ENCODE measurements at regions not wholly inside any gene's neighbourhood (a gene's known extent, or its start where the extent isn't known, plus 50 kb on each side); places are given as distances from the start of the nearest gene placed in this dataset.

- no peaks in the 10 kb centered on the region for H3K27me3 ChIP-seq (ENCODE audit: insufficient read depth)
- H2AFZ ChIP-seq (ENCODE audit: low read depth): no peak overlapping the region
- no peak overlapping the region for H3K4me2 ChIP-seq
- CTCF ChIA-PET: no interaction called here
- H3K79me2 ChIP-seq (ENCODE audit: insufficient read depth): no peaks in the 10 kb centered on the region
- no peaks in the 10 kb centered on the region for H3K9me2 ChIP-seq
- TF ChIP-seq EZH2phosphoT487 (IDR thresholded peaks at IDR 0.05; ENCODE audit: borderline replicate concordance, low read depth): no peak
- no peak for TF ChIP-seq SMC3 (IDR thresholded peaks at IDR 0.05; ENCODE audit: low read depth, low read length)
- no peak for TF ChIP-seq ELF1 (IDR thresholded peaks at IDR 0.05)
- TF ChIP-seq NFIC (IDR thresholded peaks at IDR 0.05; ENCODE audit: borderline replicate concordance): no peak
- TF ChIP-seq RCOR1 (IDR thresholded peaks at IDR 0.05; ENCODE audit: low read length): no peak
- TF ChIP-seq GABPA (IDR thresholded peaks at IDR 0.05; ENCODE audit: low read depth): no peak
- no peak for TF ChIP-seq MEF2A (IDR thresholded peaks at IDR 0.05; ENCODE audit: borderline replicate concordance, low read depth)
- TF ChIP-seq FOXJ3 (CRISPR knock-in tag; IDR thresholded peaks at IDR 0.05): no peak
- TF ChIP-seq MXI1 (IDR thresholded peaks at IDR 0.05; ENCODE audit: low read depth, low read length): no peak
- TF ChIP-seq TCF12 (IDR thresholded peaks at IDR 0.05): no peak
- no peak for TF ChIP-seq USF2 (IDR thresholded peaks at IDR 0.05; ENCODE audit: borderline replicate concordance, low read depth, low read length)
- no peak for TF ChIP-seq EP300 (IDR thresholded peaks at IDR 0.05; ENCODE audit: borderline replicate concordance in 1 of 2, low read depth in 1 of 2, low read length in 1 of 2)
- TF ChIP-seq USF1 (IDR thresholded peaks at IDR 0.05; ENCODE audit: borderline replicate concordance, low read depth): no peak
- TF ChIP-seq PBX3 (IDR thresholded peaks at IDR 0.05): no peak
- TF ChIP-seq CTCF (IDR thresholded peaks at IDR 0.05): no peak
- no peak for TF ChIP-seq SIN3A (IDR thresholded peaks at IDR 0.05; ENCODE audit: borderline replicate concordance, low read depth, low read length)
- POLR2A ChIA-PET: no interaction called here
- H3K4me3 ChIP-seq (ENCODE audit: low read depth in 2 of 2, low read length in 1 of 2): no peak overlapping the region
- H4K20me1 ChIP-seq (ENCODE audit: insufficient read depth): no peaks in the 10 kb centered on the region
- H3K9me3 ChIP-seq: no peaks in the 10 kb centered on the region
- no peak for DNase-seq
- H3K9ac ChIP-seq: no peak overlapping the region
- no peaks in the 10 kb centered on the region for H3K36me3 ChIP-seq (replicated peaks in 1 of 2; ENCODE audit: control insufficient read depth in 1 of 2, insufficient read depth in 2 of 2, low read length in 1 of 2)
- no peaks in the 10 kb centered on the region for H3F3A ChIP-seq (replicated peaks; ENCODE audit: insufficient read depth)
- whole genome bisulfite sequencing (ENCODE audit: low lambda C conversion rate): 10% methylated on average over 3 of the region's 3 CpGs
- H3K4me1 ChIP-seq (ENCODE audit: control insufficient read depth in 1 of 2, insufficient read depth in 2 of 2, low read depth in 1 of 2, low read length in 1 of 2): no peaks in the 10 kb centered on the region
- H3K27ac ChIP-seq (ENCODE audit: low read depth in 2 of 2, low read length in 1 of 2): no peak overlapping the region
These were observed 359.8 kb downstream of the C3orf38 start for GRCh38 chr3:88509582-88509981.
